IMR-90 (cell line): ENCODE measurements at regions not wholly inside any gene's neighbourhood (a gene's known extent, or its start where the extent isn't known, plus 50 kb on each side); places are given as distances from the start of the nearest gene placed in this dataset.

Source experiments
- ATAC-seq: fragments of 200-7000 bp; cut with Tn5 transposase; 2 replicates; pipeline ENCODE4 v1.9.1; 2020; ENCODE audit warnings: low read depth, mild to moderate bottlenecking, moderate library complexity
- BruUV-seq: library from RNA; stranded (reverse); fragments of 400-500 nt; replicated peaks from 2 replicates; lab custom pipeline; 2021; lab: Mats Ljungman, UMichigan
- CTCF ChIA-PET: fragments of 300-600 bp; formaldehyde crosslinking; extraction: SDS; loops from one replicate; lab custom pipeline; 2021; ENCODE audit warnings: antibody characterized with exemption; lab: Yijun Ruan, JAX
- POLR2A ChIA-PET: fragments of 300-600 bp; sonication (Branson Sonifier 250); formaldehyde crosslinking; loops from one replicate; lab custom pipeline; 2022; ENCODE audit warnings: antibody characterized with exemption; ENCODE audit not compliant: unreplicated experiment; lab: Charles Lee
- DNase-seq: peaks from one replicate; pipeline ENCODE4 v3.0.0; 2013
- H2AFZ ChIP-seq: replicated peaks from 2 replicates; pipeline ENCODE3; 2013; ENCODE audit warnings: low read length, mild to moderate bottlenecking; ENCODE audit not compliant: poor library complexity
- H2AK5ac ChIP-seq: 2 replicates; pipeline ENCODE4 v1.6.1; 2013; ENCODE audit warnings: low read depth, low read length, inconsistent platforms
- H2AK9ac ChIP-seq: replicated peaks from 2 replicates; pipeline ENCODE3; 2013; ENCODE audit warnings: mild to moderate bottlenecking, low read depth, low read length, moderate library complexity; ENCODE audit not compliant: poor library complexity
- H2BK120ac ChIP-seq: 2 replicates; pipeline ENCODE4 v1.6.1; 2013; ENCODE audit warnings: low read depth, low read length, inconsistent platforms
- H2BK15ac ChIP-seq: 3 replicates; pipeline ENCODE4 v1.6.1; 2013; ENCODE audit warnings: low read depth, low read length, inconsistent platforms
- H2BK20ac ChIP-seq: 2 replicates; pipeline ENCODE4 v1.6.1; 2013; ENCODE audit warnings: low read depth, mild to moderate bottlenecking, inconsistent platforms, low read length, moderate library complexity
- H2BK5ac ChIP-seq: 2 replicates; pipeline ENCODE4 v1.6.1; 2013; ENCODE audit warnings: mild to moderate bottlenecking, low read depth, low read length, inconsistent platforms; ENCODE audit not compliant: poor library complexity, severe bottlenecking
- H3K14ac ChIP-seq: replicated peaks from 2 replicates; pipeline ENCODE4 v1.6.1; 2013; ENCODE audit warnings: low read depth, low read length, inconsistent platforms
- H3K18ac ChIP-seq: 2 replicates; pipeline ENCODE4 v1.6.1; 2013; ENCODE audit warnings: low read depth, low read length, control low read depth
- H3K23ac ChIP-seq: 2 replicates; pipeline ENCODE4 v1.6.1; 2013; ENCODE audit warnings: low read depth, low read length, inconsistent platforms
- H3K27ac ChIP-seq: 2 replicates; pipeline ENCODE4 v1.5.1; 2013; ENCODE audit warnings: mild to moderate bottlenecking, control low read depth, low read length; ENCODE audit not compliant: insufficient read depth
- H3K27me3 ChIP-seq: 2 replicates; pipeline ENCODE4 v1.6.1; 2013; ENCODE audit warnings: low read length; ENCODE audit not compliant: control insufficient read depth, insufficient read depth
- H3K36me3 ChIP-seq: 2 replicates; pipeline ENCODE4 v1.6.1; 2013; ENCODE audit warnings: low read length, mixed read lengths; ENCODE audit not compliant: control insufficient read depth, insufficient read depth
- H3K4ac ChIP-seq: 2 replicates; pipeline ENCODE4 v1.6.1; 2013; ENCODE audit warnings: low read depth, low read length, inconsistent platforms
- H3K4me1 ChIP-seq: 2 replicates; pipeline ENCODE4 v1.6.1; 2013; ENCODE audit warnings: low read length, mixed read lengths; ENCODE audit not compliant: control insufficient read depth, insufficient read depth
- H3K4me2 ChIP-seq: 2 replicates; pipeline ENCODE4 v1.6.1; 2013; ENCODE audit warnings: low read depth, mild to moderate bottlenecking, control low read depth, low read length, moderate library complexity
- H3K4me3 ChIP-seq: 2 replicates; pipeline ENCODE4 v1.5.1; 2013; ENCODE audit warnings: low read depth, mild to moderate bottlenecking, control low read depth, low read length, moderate library complexity; ENCODE audit not compliant: insufficient read depth
- H3K56ac ChIP-seq: 2 replicates; pipeline ENCODE4 v1.6.1; 2013; ENCODE audit warnings: low read length, inconsistent platforms; ENCODE audit not compliant: insufficient read depth; ENCODE audit errors: extremely low read depth
- H3K79me1 ChIP-seq, 2 experiments: 2 replicates each; pipeline ENCODE4 v1.6.1; 2013; ENCODE audit warnings: low read length in 2 of 2, inconsistent platforms in 1 of 2, low read depth in 1 of 2
- H3K9ac ChIP-seq: 2 replicates; pipeline ENCODE4 v1.6.1; 2013; ENCODE audit warnings: low read depth, low read length, control low read depth
- H3K9me1 ChIP-seq: 2 replicates; pipeline ENCODE4 v1.6.1; 2013; ENCODE audit warnings: low read length, inconsistent platforms; ENCODE audit not compliant: insufficient read depth
- H3K9me3 ChIP-seq: 2 replicates; pipeline ENCODE4 v1.6.1; 2013; ENCODE audit warnings: low read length; ENCODE audit not compliant: control insufficient read depth, insufficient read depth
- H4K20me1 ChIP-seq: 2 replicates; pipeline ENCODE4 v1.6.1; 2013; ENCODE audit warnings: low read length, inconsistent platforms; ENCODE audit not compliant: insufficient read depth
- H4K5ac ChIP-seq: 2 replicates; pipeline ENCODE4 v1.6.1; 2013; ENCODE audit warnings: mild to moderate bottlenecking, low read depth, low read length, control low read depth
- H4K8ac ChIP-seq, 2 experiments: 2 replicates each; pipeline ENCODE4 v1.6.1; 2013; ENCODE audit warnings: low read depth in 2 of 2, low read length in 2 of 2, control low read depth in 1 of 2, inconsistent platforms in 1 of 2
- H4K91ac ChIP-seq: 2 replicates; pipeline ENCODE4 v1.6.1; 2013; ENCODE audit warnings: low read depth, low read length, inconsistent platforms; ENCODE audit not compliant: insufficient read depth
- BHLHE40 ChIP-seq: fragments of 150-350 bp; IDR thresholded peaks from 2 replicates; pipeline ENCODE4 v1.6.1; 2016; ENCODE audit warnings: mild to moderate bottlenecking, low read depth, low read length
- CHD1 ChIP-seq: IDR thresholded peaks from 2 replicates; pipeline ENCODE4 v1.6.1; 2012; ENCODE audit warnings: low read depth, low read length, improper control_type of control experiment
- FOS ChIP-seq: fragments of 150-350 bp; IDR thresholded peaks from 2 replicates; pipeline ENCODE4 v1.6.1; 2016; ENCODE audit warnings: low read depth, low read length
- MAFK ChIP-seq: IDR thresholded peaks from 2 replicates; pipeline ENCODE4 v1.6.1; 2012; ENCODE audit warnings: low read depth, low read length, improper control_type of control experiment
- MAZ ChIP-seq: IDR thresholded peaks from 2 replicates; pipeline ENCODE4 v1.6.1; 2012; ENCODE audit warnings: low read depth, mild to moderate bottlenecking, low read length, improper control_type of control experiment, moderate library complexity, borderline replicate concordance
- MXI1 ChIP-seq: IDR thresholded peaks from 2 replicates; pipeline ENCODE4 v1.6.1; 2012; ENCODE audit warnings: low read depth, mild to moderate bottlenecking, low read length, moderate library complexity, borderline replicate concordance
- NFE2L2 ChIP-seq: fragments of 150-350 bp; IDR thresholded peaks from 2 replicates; pipeline ENCODE4 v1.6.1; 2016; ENCODE audit warnings: low read depth, mild to moderate bottlenecking, low read length
- RAD21 ChIP-seq: IDR thresholded peaks from 2 replicates; pipeline ENCODE4 v1.6.1; 2012; ENCODE audit warnings: low read length, improper control_type of control experiment
- RFX5 ChIP-seq: IDR thresholded peaks from 2 replicates; pipeline ENCODE4 v1.8.0; 2012; ENCODE audit warnings: low read depth, mild to moderate bottlenecking, low read length, moderate library complexity
- WGBS, 2 experiments: methylation state at CpG; one replicate each; pipeline versions ENCODE4 v1.1.5 to v1.1.7; 2013; ENCODE audit warnings: missing lambda C conversion rate in 2 of 2; ENCODE audit not compliant: insufficient read length in 1 of 2; ENCODE audit errors: extremely low coverage in 2 of 2; 5-methylcytosine and 5-hydroxymethylcytosine counted together
- dilution Hi-C: fragments of 300-500 bp; cut with HindIII; formaldehyde crosslinking; loops from one replicate; pipeline ENCODE4 v1.14.3; 2018; ENCODE audit warnings: low sequenced_read_pairs; ENCODE audit not compliant: unreplicated experiment
- in situ Hi-C: fragments of 300-500 bp; cut with MboI; formaldehyde crosslinking; loops from 3 replicates; pipeline ENCODE4 v1.14.3; 2019; ENCODE audit warnings: low sequenced_read_pairs, inconsistent platforms, mixed read lengths
- intact Hi-C: fragments of 100-400 bp; cut with micrococcal nuclease; formaldehyde crosslinking; loops from 2 replicates; pipeline ENCODE4 v1.10.0; 2022
- TF ChIP-seq, protein P1 (sequence below): conservative IDR thresholded peaks from 2 replicates; pipeline ENCODE4 v1.5.1; 2012; ENCODE audit warnings: mild to moderate bottlenecking, low read depth, low read length, improper control_type of control experiment
- TF ChIP-seq, protein P2 (sequence below): fragments of 150-350 bp; IDR thresholded peaks from 2 replicates; pipeline ENCODE4 v1.6.1; 2016; ENCODE audit warnings: low read depth, mild to moderate bottlenecking, low read length, moderate library complexity, borderline replicate concordance

DNA sequence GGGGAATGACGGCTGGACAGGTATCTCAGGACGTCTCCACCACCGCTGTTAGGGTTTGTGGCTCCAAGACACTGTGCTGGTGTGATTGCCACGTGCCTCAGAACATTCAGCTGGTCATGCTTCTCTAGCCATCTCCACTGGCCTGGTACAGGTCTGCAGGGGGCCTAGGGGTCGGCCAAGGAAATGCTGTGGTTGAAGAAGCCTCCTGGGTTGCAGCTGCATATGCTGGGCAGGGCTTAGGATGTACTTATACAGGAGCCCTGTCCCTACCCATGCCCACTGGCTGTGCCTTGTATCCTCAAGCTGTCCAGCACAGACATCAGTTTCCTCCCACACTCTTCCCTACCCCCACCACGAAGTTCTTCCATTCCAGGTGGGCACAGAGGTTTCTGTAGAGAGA lies 64.1 kb downstream of the NPPC start:
- intact Hi-C loops (no loop called here), in situ Hi-C loops (loop anchor here (10.0 kb wide), 1 partner anchor 47 kb away; no protein-coding TSS in a partner anchor), dilution Hi-C loops (no loop called here)
- Histone ChIP-seq H3K4ac (no peak overlapping the region), H4K5ac (no peak overlapping the region), H2AK5ac (no peak overlapping the region), H3K14ac (no peak overlapping the region), H3K18ac (no peak overlapping the region), H3K4me3 (no peak overlapping the region), H3K36me3 (no peaks in the 10 kb centered on the region), H4K20me1 (no peaks in the 10 kb centered on the region), H3K4me1 (no peaks in the 10 kb centered on the region), H2AK9ac (no peak overlapping the region), H2AFZ (no peak overlapping the region), H2BK5ac (no peak overlapping the region), H3K79me1 (no peaks in the 10 kb centered on the region), H4K91ac (no peak overlapping the region), H3K9me3 (peaks cover 6% of the 10 kb centered on the region; the same call in 1 of the 2 replicates), H3K4me2 (no peak overlapping the region), H2BK20ac (no peak overlapping the region), H3K9me1 (no peaks in the 10 kb centered on the region), H3K27me3 (peaks cover 8% of the 10 kb centered on the region), H3K9ac (no peak overlapping the region), H3K23ac (no peak overlapping the region), H2BK120ac (no peak overlapping the region), H3K27ac (no peak overlapping the region), H4K8ac (no peak overlapping the region), H2BK15ac (no peak overlapping the region), H3K56ac (no peak overlapping the region)
- WGBS, 2 experiments: no CpG with 5 or more reads among the region's 6 CpGs
- no TSS peak for BruUV-seq
- ChIA-PET POLR2A (no interaction called here), CTCF (no interaction called here)
- no peak for DNase-seq
- TF ChIP-seq, protein P1, sequence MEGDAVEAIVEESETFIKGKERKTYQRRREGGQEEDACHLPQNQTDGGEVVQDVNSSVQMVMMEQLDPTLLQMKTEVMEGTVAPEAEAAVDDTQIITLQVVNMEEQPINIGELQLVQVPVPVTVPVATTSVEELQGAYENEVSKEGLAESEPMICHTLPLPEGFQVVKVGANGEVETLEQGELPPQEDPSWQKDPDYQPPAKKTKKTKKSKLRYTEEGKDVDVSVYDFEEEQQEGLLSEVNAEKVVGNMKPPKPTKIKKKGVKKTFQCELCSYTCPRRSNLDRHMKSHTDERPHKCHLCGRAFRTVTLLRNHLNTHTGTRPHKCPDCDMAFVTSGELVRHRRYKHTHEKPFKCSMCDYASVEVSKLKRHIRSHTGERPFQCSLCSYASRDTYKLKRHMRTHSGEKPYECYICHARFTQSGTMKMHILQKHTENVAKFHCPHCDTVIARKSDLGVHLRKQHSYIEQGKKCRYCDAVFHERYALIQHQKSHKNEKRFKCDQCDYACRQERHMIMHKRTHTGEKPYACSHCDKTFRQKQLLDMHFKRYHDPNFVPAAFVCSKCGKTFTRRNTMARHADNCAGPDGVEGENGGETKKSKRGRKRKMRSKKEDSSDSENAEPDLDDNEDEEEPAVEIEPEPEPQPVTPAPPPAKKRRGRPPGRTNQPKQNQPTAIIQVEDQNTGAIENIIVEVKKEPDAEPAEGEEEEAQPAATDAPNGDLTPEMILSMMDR: no peak
- no peak for TF ChIP-seq MAZ
- TF ChIP-seq, protein P2, sequence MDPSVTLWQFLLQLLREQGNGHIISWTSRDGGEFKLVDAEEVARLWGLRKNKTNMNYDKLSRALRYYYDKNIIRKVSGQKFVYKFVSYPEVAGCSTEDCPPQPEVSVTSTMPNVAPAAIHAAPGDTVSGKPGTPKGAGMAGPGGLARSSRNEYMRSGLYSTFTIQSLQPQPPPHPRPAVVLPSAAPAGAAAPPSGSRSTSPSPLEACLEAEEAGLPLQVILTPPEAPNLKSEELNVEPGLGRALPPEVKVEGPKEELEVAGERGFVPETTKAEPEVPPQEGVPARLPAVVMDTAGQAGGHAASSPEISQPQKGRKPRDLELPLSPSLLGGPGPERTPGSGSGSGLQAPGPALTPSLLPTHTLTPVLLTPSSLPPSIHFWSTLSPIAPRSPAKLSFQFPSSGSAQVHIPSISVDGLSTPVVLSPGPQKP: no peak
- TF ChIP-seq BHLHE40: no peak
- no peak for TF ChIP-seq CHD1
- no peak for TF ChIP-seq RFX5
- TF ChIP-seq FOS: no peak
- TF ChIP-seq NFE2L2: no peak
- no peak for TF ChIP-seq MAFK
- TF ChIP-seq MXI1: no peak
- TF ChIP-seq RAD21: no peak
- ATAC-seq: no peak
